B cell (primary cell): ENCODE measurements at regions not wholly inside any gene's neighbourhood (a gene's known extent, or its start where the extent isn't known, plus 50 kb on each side); places are given as distances from the start of the nearest gene placed in this dataset.

Experiments
- CTCF ChIP-seq: fragments of 200-600 bp; IDR thresholded peaks from one replicate; pipeline ENCODE4 v1.8.0; 2022; ENCODE audit warnings: antibody characterized with exemption, mild to moderate bottlenecking
- EZH2 ChIP-seq: IDR thresholded peaks from 2 replicates; pipeline ENCODE4 v1.6.1; 2012; ENCODE audit warnings: borderline replicate concordance, low read depth, mild to moderate bottlenecking, moderate library complexity, low read length; ENCODE audit not compliant: insufficient read depth, poor library complexity, severe bottlenecking

- TF ChIP-seq CTCF (no peak), EZH2 (no peak)
Observed at GRCh38 chr4:57764856-57765255, 654.7 kb upstream of the IGFBP7 start.
